Fibroblast of skin of left biceps (primary cell): ENCODE measurements at regions not wholly inside any gene's neighbourhood (a gene's known extent, or its start where the extent isn't known, plus 50 kb on each side); places are given as distances from the start of the nearest gene placed in this dataset.
A peak's percentile ranks its signal among the peaks of the same experiment; 100 is the strongest.

Experiments used
- DNase-seq, 2 experiments: peaks; one replicate each; pipeline ENCODE4 v3.0.0-alpha.2; 2013; ENCODE audit warnings: low read depth in 2 of 2

DNA sequence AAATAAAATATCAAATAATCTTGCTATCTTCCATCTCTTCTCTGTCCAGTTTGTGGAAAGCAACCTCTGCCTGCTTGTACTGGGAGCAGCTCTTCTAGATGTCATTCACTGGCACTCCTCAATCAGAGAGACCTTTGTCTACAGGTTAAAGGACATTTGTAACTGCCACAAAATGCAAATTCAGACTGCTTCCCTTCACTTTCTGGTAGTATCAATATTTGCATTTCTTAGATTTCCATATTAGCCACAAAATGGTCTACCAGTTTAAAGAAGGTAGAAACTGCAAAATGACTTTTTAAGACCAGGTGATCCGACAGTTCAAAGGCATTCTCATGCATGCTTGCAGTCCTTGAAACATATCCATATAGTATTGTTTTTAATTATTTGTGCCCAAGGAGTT, 51.7 kb upstream of the RCN1 start:
- no peak for DNase-seq

DNA sequence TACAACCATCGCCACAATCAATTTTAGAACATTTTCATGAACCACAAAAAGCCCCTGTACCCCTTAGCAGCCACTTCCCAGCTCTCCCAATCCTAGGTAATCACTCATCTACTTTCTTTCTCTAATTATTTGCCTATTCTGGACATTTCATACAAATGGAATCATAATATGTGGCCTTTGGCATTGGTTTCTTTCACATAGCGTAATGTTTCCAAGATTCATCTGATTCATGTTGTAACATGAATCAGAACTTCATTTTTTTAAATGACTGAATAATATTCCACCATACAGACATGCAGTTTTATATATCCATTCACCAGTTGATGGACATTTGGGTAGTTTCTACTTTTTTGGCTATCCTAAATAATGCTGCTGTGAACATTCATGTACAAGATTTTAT, 56.2 kb upstream of the RCN1 start:
- peak; percentile 33 to 39 for DNase-seq

DNA sequence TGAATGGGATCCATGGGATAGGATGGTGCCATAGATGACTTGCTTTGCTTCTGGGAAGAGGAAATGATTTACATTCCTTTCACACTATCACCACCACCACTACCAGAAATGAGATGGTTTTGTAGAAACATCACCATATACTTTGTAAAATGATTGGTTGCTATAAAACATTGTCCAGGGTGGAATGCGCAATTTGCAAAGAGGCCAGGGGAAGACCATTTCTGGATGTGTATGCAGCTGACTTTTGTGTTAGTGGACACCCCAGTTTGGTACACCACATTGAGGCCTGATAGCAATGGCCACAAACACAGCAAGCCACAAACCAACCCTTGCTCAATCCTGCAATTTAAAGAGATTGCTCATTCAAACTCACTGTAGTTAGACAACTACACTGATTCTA, 56.7 kb upstream of the RCN1 start:
- peak; percentile 98 for DNase-seq

DNA sequence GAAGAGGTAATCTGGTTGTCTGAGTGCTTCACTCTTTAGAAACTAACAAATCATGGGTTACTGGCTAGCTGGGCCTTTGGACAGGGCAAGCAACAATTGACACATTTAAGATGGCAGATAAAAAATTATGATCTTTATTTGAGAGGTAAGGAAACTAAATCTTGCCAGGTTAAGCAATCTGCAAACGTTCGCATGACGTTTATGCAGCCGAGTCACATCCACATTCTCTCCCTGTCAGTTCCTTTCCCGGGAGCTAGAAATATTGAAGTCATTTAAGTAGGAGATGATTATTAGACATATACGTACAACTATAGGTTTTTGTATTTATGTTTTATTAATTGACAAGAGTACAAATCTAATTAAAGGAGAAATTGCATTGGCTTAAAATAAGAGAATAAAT, 57.4 kb upstream of the RCN1 start:
- DNase-seq = no peak

DNA sequence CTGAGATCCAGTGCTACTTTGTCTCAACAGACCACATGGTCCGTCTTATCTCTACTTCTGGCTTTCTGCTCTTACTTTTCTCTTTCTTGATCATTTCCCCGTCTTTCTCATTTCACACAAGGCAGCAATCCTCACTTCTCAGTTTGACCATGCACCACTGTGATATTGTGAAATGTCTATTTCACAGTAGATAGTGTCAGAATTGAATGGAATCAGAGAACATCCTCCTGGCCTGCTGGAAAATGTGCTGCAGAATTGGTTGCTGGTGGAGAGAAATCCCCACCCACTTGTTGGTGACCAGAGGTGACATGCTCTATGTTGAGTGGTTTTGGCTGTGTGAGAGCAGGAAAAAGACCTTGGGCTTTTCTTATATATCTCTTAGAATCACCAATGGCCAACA, 57.8 kb upstream of the RCN1 start:
- no peak for DNase-seq

DNA sequence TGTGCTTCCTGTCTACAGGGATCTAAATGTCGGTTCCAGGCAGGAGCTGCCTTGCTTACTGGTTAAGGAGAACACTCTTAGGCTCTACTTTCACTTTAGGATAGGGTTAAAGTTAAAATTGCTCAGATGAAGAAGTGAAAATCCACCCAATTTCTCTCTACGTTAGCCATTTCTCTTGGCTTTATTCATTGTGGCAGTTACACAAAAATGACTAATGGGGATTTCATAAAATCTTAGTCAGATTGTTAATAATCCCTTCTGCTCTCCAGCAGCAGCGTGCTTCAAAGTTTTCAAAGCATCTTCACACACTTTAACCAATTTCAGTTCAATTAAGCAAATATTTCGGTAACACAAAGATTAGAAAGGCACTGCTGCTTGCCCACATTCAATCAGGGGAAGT, 58.4 kb upstream of the RCN1 start:
- no peak for DNase-seq

DNA sequence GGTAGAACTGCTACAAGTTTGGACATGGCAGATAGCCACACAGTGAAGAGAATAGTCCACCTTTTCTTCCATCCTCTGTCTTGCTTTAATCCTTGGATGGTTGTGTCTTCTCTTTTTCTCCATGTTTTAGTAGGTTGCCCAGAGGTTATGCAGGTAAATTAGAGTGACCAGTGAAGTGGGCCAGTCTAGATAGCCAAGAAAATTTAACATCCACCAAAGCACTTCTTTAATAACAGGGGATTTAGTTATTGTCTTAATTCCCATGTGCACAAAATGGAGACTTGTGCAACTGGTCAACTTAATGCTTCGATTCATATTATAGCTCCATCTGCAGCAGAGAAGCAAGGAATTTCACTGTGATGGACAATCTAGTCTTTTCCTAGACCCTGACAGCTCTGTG, 58.8 kb upstream of the RCN1 start:
- no peak for DNase-seq

DNA sequence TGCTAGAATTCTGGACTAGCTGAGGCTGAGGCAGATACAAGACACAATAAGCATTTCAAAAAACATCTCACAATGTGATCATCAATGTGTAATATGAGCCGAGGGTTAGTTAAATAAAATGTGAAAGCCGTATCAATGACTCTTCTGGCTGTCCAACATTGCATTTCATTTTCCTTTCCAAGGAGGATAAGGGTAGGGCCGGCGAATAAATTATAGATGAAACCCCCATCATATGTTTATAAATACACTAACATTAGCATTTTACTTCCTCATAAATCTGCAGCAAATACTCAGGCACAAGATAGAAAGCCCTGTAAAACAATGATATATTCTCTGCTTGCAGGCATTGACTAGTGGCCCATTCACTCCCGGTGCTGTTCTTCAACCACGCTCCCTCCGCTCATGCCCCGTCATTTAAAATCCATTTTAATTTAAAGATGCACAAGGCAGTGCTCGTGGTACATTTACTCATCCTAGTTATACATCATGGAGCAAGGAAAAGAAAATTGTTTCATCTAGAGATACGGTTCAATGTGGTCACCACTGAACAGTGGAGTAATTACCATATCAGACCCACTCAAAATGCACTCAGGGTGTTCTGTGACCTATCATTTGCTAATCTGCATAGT, 59.9 kb upstream of the RCN1 start:
- no peak for DNase-seq

DNA sequence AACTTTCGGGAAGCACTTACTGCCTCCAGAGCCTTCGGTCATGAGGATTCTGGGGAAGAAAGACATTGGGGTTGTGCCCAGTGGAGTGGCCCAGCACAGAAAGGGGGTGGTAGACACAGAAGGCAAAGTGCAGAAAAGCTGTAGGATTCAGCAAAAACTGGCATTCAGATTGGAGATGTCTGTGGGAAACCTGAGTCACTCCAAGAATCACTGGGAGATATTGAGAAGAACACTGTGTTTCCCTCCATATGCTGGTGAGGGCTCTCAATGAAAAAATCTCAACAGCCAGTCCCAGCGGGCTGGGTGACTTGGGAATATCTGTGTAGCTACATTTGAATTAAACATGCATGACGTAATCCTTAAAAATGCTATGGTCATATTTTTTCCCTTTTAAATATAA, 61.2 kb upstream of the RCN1 start:
- DNase-seq = no peak

DNA sequence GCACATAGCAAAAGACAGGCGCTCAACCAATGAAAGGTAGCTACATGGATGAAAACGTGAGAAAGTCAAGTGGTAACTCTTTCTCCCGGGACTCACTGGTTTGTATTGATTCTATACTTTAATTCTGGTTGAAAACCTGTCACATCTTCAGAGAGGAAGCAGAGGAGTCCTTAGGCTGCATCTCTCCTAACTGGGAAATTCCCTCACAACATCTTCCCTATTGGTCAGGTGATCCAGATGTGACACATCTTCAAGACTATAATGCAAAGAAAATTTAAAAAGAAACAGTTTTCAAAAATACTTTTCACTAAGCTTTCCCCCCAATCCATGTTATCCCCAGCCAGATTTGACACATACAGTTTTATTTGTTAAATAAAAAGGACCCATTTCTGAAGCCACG, 62.7 kb upstream of the RCN1 start:
- no peak for DNase-seq

DNA sequence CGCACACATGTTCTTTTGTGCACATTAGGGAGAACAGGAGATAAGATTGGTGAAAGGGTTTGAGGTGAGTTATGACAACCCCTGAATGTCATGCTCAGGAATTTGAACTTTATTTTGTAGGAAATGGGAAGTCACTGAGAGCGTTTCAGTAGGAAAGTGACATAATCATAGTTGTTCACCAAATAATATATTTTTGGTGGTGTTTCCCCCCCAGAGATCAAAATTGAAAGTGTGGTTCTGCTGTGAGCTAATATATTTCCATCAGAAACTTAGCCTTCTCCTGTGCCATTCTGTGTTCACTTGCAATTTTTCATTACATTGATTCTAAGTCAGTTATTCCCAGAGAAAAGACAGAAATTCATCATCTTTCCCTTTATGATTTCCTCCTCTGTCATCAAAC, 64.1 kb upstream of the RCN1 start:
- DNase-seq = no peak

DNA sequence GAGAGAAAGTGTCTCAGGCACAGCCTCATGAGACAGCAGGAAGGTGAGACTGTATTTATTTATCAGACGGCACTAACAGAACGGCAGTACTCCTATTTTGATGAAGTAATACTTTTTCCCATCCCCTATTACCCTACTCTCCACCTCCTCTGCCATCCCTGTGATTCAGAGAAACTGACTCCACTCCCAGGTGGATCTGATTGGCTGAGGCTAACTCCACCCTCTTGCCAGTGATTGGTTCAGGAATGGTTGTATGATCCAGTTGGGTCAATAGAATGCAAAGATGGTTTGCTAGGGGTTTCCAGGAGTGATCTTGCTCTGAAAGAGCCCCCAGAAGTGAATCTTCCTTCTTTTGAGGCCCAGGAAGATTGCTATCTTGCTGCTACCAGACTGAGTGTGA, 65.9 kb upstream of the RCN1 start:
- DNase-seq = no peak

DNA sequence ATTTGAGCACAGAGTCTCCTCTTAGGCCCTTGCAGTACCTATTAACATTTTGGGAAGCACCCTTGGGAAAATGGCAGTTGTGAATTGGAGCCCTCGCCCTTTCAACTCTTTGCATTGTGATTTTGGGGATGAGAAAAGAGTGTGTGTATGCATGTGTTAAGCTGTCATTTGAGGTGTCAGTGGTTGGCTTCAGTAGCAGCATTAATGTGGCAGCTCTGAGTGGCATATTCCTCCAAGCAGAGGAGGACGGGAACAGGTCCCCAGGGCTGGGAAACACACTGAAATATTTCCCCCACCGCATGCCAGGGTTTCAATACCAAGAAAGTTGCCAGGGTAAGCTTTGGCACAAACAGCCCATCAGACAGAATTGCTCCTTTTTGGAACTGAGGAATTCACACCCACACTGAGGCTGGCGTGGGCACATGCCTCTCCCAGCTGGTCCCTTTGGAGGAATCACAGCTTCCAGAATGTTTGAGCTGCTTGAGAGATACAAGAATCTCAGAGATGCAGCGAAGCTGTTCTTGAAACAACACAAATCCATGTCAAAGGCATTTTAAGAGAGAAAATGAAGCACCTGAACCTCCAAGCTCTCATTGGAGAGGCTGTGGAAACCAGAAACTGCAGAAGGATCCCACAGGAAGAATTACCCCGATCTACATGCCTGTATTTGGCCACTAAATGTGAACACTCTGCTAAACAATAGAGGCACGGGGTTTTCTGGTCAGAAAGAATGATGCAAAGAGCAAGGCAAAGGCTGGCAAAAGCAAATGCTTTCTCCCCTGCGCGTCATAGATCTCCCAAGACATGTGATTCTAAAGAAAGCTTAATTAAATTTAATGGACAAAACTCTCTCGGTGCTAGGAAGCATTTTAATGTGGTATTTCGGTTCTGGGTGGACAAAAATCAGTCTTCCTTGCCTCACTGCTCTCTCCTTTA, 67.2 kb upstream of the RCN1 start:
- no peak for DNase-seq

DNA sequence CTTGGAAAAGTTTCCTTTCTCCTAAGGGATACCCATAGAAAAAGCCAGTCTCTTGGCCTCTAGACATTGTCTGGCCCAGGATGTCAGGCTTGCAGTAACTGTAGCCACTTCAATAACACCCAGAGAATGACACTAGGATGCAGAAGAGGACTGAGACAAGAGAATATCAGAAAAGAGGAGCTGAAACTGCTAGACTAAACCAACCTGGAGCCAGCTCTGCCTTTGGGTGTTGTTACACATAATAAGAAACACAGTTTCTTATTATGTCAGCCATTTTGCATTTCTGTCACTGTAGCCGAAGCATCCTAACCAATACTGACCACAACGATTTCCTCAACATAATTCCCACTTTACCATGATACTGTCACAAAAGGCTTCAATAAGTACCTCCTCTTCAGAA, 72.2 kb upstream of the RCN1 start:
- no peak for DNase-seq

DNA sequence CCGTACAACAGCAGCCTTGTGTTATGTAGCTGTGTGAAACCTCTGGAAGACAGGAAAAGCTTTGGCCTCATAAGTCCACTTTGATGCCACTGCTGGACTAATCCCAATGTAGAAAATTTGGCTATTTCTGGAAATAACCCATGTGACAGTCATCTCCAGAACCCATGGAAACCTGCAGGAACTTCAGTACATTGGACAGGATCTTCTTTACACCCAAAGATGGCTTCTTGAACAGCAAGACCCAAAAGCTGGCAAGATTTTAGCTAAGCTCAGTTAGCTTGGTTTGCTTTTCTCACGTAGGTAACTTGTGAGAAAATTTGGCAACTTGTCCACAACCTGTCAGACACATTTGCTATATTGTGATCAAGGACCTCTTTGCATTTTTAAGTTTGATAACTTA, 74.8 kb upstream of the RCN1 start:
- no peak for DNase-seq

DNA sequence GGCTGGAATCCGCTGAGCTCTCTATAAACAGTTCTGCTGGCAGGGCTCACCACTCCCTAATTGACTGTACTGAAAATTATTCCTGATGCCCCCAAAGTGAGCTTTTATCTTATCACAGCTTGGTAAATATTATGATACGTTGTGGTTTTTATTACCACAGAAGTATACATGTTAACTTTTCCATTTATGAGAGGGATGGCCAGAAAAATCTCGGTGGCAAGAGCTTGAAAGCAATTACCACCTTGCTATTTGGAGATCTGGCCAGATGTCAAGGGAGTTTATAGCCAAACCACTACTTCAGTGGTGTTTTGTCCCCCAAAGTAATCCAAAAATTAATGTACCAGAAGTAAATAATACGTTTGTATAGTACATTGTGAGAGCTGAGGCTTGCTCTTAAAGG, 75.4 kb upstream of the RCN1 start:
- DNase-seq = no peak

DNA sequence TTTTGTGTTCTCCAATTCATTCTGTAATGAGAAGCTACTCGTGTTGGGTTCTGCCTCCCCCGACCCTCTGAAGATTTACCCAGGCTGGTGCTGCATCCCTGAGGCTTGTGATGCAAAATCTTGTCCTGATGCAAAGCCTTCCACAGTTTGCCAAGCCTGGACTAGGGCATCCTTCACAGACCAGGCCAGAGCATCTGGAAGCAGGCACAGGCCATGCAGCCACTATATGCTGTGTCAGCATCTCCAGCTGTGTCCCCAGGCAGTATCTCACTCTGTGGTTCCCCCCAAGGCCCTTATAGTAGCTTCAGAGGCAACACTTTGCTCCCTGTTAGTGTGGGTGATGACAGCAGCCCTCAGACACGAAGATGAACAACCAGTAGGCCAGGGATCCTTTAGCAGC, 77.3 kb upstream of the RCN1 start:
- DNase-seq = no peak

DNA sequence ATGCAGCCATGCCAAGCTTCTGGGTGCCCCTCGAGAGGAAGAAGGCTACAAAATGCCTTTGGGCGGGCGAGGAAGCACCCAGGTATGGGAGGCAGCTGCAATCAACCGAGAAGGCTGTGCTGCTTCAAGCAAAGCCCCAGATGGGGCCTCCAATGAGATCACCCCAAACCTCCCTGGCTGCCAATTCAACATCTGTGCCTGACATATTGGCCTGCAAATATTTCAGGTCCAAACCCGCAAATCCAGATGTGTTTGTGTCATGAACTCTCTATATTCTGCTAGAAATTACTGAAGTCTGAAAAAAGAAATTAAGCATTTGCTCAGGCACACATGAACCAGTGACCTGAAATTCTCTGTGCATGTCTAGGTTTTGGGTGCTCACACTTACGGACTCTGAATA, 78.8 kb upstream of the RCN1 start:
- DNase-seq = no peak

DNA sequence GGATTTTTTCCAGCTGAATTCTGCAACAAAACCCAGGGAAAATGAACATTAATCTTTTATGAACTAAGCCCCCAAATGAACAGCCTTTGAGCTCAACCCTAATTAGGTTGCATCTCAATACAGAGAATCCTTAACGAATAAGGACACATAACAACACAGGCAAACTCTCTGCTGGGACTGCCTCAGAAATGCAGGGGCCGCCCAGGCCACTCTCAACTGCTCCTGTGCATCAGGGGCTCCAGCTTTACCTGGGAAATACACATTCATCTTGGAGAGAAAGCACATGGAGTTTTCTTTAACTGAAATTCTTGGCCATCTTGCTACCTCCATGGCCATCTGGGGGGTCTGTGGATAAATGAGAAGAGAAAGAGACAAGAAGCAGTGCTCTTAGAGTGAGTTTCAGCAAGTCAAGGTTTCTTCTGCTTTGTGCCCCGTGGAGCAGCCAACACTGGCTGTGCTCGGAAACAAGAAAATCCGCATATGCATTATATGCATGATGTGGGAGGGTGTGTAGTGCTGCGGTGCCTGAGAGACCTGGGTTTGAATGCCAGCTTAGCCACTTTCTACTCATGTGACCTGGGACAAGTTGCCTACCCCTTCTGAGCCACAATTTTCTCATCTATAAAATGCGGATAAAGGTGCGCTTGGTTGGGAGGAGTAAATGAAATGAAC, 81.9 kb upstream of the RCN1 start:
- no peak for DNase-seq

DNA sequence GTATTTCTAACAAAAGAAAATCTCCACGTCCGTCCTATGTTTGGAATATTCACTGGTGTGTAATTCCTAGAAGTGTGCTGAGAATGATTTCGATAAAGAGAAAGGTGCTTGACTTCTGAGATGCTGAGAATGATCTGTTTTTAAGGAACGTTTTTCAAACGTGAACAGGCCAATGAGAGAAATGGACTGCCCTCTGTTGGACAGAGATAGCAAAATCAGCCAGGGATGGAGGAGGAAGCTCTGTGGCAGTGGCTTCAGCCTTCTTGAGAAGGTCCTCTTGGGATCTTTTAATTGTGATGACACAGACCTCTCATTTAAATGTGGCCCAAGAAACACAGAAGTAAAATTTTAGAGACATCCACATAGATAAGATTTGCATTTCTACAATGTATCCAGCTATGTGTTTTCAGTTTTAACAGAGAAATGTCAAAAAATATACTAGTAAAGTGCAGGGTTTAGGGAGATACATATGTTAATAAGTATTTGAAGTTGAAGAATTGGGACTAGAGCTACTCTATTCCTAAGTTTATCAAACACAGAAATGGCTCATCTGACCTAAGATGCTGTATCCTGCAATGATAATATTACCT, 84.0 kb upstream of the RCN1 start:
- DNase-seq = no peak

DNA sequence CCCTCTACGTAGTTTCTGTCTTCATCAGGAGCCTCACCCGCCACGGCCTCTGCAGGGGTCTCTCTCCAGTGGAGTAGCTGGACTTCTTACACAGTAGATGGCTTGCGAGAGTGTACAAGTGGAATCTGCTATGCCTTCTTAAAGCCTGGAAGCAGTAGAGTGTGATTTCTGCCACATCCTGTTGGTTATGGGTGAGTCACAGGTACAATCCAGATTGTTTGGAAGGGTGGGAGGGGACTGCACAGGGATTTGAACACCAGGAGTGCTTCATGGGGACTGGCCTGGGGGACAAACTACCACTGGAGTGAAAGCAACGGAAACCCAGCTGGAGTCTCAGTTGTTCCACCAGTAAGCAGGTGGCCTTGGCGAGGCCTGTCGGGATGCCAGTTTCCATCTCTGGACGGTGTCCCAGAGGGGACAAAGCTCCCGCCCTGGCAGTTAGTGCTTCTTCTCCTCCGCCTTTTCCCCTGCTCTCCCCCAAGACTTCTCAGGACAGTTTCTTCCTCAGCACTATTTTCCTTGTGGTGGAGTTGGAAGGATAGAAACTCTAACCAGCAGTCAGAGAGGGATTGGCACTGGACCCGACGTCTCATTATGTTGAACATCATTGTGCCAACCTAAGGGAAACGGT, 85.0 kb upstream of the RCN1 start:
- no peak for DNase-seq

DNA sequence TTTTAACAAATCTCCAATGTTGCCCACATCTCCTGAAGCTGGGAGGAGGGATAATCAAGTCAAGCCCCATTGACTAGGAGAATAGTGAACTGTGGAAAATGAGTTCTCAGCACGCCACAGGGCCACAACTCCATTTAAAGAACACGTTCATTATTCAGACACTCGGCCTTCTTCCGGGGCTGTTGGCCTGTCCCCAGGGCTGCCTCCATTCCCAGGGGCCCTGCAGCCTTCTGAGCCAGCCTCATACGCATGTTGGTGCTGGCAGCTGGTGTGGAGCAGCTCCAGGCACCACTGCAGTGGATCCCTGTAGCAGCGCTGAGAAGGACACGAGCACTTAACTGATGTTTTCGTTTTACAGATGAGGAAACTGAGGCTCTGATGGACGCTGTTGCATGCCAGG, 87.5 kb upstream of the RCN1 start:
- DNase-seq = no peak
